RWPE1 (cell line): ENCODE measurements at regions not wholly inside any gene's neighbourhood (a gene's known extent, or its start where the extent isn't known, plus 50 kb on each side); places are given as distances from the start of the nearest gene placed in this dataset.

ENCODE experiments used
- CTCF ChIA-PET: fragments of 350-600 bp; sonication (Branson Sonifier 250); formaldehyde crosslinking; extraction: SDS; loops from one replicate; lab custom pipeline; 2021; lab: Yijun Ruan, JAX
- POLR2A ChIA-PET: fragments of 400-600 bp; formaldehyde crosslinking; extraction: SDS; loops from one replicate; lab custom pipeline; 2020; ENCODE audit warnings: antibody characterized with exemption; ENCODE audit not compliant: low non-redundant PET; lab: Yijun Ruan, JAX
- DNase-seq: peaks from one replicate; pipeline ENCODE4 v3.0.0; 2012; ENCODE audit warnings: low spot score
- H3K27ac ChIP-seq: fragments of 450-650 bp; 2 replicates; pipeline ENCODE4 v1.5.1; 2017
- CTCF ChIP-seq: fragments of 450-650 bp; conservative IDR thresholded peaks from 2 replicates; pipeline ENCODE4 v1.5.1; 2017; ENCODE audit warnings: low read depth, mild to moderate bottlenecking

GRCh38 chr1:113231866-113232265, 158.4 kb upstream of the MAGI3 start:
- ChIA-PET POLR2A (no interaction called here), CTCF (interaction anchor here (0.6 kb wide), 1 partner anchor 70 kb away, joined by 4 read pairs; no protein-coding TSS in a partner anchor)
- no peak for TF ChIP-seq CTCF
- DNase-seq, result no peak
- H3K27ac ChIP-seq, result no peak overlapping the region

GRCh38 chr1:113233441-113233840, 156.9 kb upstream of the MAGI3 start:
- H3K27ac ChIP-seq, result no peak overlapping the region
- ChIA-PET POLR2A (no interaction called here), CTCF (interaction anchor here (0.6 kb wide), 2 partner anchors 22 to 31 kb away, joined by 3 read pairs; no protein-coding TSS in a partner anchor)
- no peak for TF ChIP-seq CTCF
- DNase-seq, result no peak

GRCh38 chr1:113241237-113241636, 149.1 kb upstream of the MAGI3 start:
- ChIA-PET POLR2A (no interaction called here), CTCF (no interaction called here)
- no peak for DNase-seq
- no peak overlapping the region for H3K27ac ChIP-seq
- TF ChIP-seq CTCF, result no peak

GRCh38 chr1:113242481-113242880, 147.8 kb upstream of the MAGI3 start:
- CTCF ChIA-PET, result interaction anchor here (0.5 to 0.6 kb wide), 2 partner anchors 402 to 434 kb away, joined by 3 to 5 read pairs; no protein-coding TSS in a partner anchor
- no peak for DNase-seq
- no peak overlapping the region for H3K27ac ChIP-seq
- TF ChIP-seq CTCF, result no peak
- POLR2A ChIA-PET, result no interaction called here

GRCh38 chr1:113243529-113243928, 146.8 kb upstream of the MAGI3 start:
- ChIA-PET CTCF (no interaction called here), POLR2A (no interaction called here)
- TF ChIP-seq CTCF, result no peak
- DNase-seq, result no peak
- no peak overlapping the region for H3K27ac ChIP-seq

- TF ChIP-seq CTCF, result no peak
- DNase-seq, result no peak
- ChIA-PET CTCF (no interaction called here), POLR2A (no interaction called here)
- no peak overlapping the region for H3K27ac ChIP-seq
Observed at GRCh38 chr1:113244112-113244820, 146.0 kb upstream of the MAGI3 start.
